Osteocyte (in vitro differentiated cells): ENCODE measurements at regions not wholly inside any gene's neighbourhood (a gene's known extent, or its start where the extent isn't known, plus 50 kb on each side); places are given as distances from the start of the nearest gene placed in this dataset.

Experiments used
- DNase-seq: peaks from one replicate; pipeline ENCODE4 v3.0.0; 2021; ENCODE audit warnings: mixed read lengths; ENCODE audit not compliant: unreplicated experiment; ENCODE audit errors: extremely low spot score
- H3K27ac Mint-ChIP-seq: one replicate; pipeline ENCODE4 v1.8.0; 2021; ENCODE audit warnings: mild to moderate bottlenecking, mixed read lengths; ENCODE audit not compliant: unreplicated experiment
- H3K27me3 Mint-ChIP-seq: one replicate; pipeline ENCODE4 v1.8.0; 2021; ENCODE audit warnings: mixed read lengths; ENCODE audit not compliant: unreplicated experiment
- H3K36me3 Mint-ChIP-seq: one replicate; pipeline ENCODE4 v1.8.0; 2021; ENCODE audit warnings: mixed read lengths; ENCODE audit not compliant: unreplicated experiment
- H3K4me1 Mint-ChIP-seq: one replicate; pipeline ENCODE4 v1.8.0; 2021; ENCODE audit warnings: mixed read lengths; ENCODE audit not compliant: unreplicated experiment
- H3K4me3 Mint-ChIP-seq: one replicate; pipeline ENCODE4 v1.8.0; 2021; ENCODE audit warnings: mild to moderate bottlenecking, moderate library complexity, mixed read lengths; ENCODE audit not compliant: unreplicated experiment
- H3K9me3 Mint-ChIP-seq: one replicate; pipeline ENCODE4 v1.8.0; 2021; ENCODE audit warnings: mixed read lengths; ENCODE audit not compliant: unreplicated experiment
- TF ChIP-seq, protein P1 (sequence below): fragments of 200-600 bp; sonication (generic); IDR thresholded peaks from 2 replicates; pipeline ENCODE4 v1.5.0; 2021; ENCODE audit warnings: antibody characterized with exemption, mild to moderate bottlenecking, moderate library complexity

DNA sequence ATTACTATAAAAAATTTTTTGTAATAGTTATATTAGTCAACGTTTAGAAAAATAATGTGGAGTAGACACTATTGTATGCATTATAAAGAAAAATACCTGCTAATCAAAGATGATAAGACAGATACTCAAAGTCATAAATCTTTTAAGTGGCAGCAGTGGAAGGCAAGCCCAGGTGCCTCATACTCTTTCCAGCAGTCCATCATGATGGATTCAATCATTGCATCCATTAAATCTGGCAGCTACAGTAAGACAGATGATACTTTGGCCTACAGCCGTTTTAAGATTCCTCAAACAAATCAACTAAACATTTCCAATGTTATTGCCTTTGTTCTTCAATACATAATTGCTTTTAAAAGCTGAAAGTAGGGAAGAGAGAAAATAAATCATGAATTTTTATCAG lies 1392.9 kb upstream of the NUDT12 start:
- Mint-ChIP-seq H3K4me1 (no peaks in the 10 kb centered on the region), H3K27ac (no peak overlapping the region), H3K27me3 (no peaks in the 10 kb centered on the region), H3K9me3 (peaks cover 18% of the 10 kb centered on the region), H3K4me3 (no peak overlapping the region), H3K36me3 (peaks cover 2% of the 10 kb centered on the region)
- TF ChIP-seq, protein P1, sequence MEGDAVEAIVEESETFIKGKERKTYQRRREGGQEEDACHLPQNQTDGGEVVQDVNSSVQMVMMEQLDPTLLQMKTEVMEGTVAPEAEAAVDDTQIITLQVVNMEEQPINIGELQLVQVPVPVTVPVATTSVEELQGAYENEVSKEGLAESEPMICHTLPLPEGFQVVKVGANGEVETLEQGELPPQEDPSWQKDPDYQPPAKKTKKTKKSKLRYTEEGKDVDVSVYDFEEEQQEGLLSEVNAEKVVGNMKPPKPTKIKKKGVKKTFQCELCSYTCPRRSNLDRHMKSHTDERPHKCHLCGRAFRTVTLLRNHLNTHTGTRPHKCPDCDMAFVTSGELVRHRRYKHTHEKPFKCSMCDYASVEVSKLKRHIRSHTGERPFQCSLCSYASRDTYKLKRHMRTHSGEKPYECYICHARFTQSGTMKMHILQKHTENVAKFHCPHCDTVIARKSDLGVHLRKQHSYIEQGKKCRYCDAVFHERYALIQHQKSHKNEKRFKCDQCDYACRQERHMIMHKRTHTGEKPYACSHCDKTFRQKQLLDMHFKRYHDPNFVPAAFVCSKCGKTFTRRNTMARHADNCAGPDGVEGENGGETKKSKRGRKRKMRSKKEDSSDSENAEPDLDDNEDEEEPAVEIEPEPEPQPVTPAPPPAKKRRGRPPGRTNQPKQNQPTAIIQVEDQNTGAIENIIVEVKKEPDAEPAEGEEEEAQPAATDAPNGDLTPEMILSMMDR, result no peak
- DNase-seq, result no peak

DNA sequence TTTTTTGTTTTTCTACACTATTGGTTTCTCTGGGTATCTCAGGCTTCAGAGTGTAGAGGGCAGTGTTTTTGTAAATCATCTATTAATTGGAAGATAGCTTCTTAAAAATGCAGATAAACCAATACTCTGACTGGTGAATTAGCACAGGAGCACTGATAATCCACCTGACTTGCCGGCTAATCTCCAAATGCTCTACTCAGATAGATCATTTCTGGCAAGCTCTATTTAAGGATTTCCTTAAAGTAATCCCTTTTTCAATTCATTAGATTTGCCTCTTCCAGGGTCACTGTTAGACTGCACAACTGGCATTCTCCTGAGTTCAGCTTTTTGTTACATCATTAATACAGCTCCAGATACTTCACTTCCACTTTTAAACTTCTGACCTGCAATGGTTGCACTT lies 1390.3 kb upstream of the NUDT12 start:
- Mint-ChIP-seq H3K4me3 (no peak overlapping the region), H3K27me3 (no peaks in the 10 kb centered on the region), H3K9me3 (no peaks in the 10 kb centered on the region), H3K4me1 (no peaks in the 10 kb centered on the region), H3K36me3 (no peaks in the 10 kb centered on the region), H3K27ac (no peak overlapping the region)
- TF ChIP-seq, protein P1, result no peak
- no peak for DNase-seq

DNA sequence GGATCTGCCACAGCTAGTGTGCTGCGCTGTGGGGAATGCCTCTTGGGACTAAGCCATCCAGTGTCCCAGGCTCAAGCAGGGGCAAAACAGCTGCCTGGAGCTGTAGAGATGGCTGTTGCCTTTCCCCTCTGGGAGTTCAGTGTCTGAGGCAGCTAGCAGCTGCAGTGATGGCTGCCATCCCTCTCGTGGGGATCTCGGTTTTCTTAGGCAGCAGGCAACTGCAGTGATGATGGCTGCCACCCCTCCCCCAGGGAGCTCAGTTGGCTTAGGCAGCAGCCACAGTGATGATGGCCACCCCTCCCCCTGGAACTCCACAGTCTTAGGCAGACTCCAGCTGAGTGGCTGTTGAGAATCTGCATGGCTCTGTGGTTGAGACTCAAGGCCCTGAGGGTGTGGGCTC lies 1389.2 kb upstream of the NUDT12 start:
- Mint-ChIP-seq H3K27me3 (no peaks in the 10 kb centered on the region), H3K9me3 (no peaks in the 10 kb centered on the region), H3K4me1 (no peaks in the 10 kb centered on the region), H3K36me3 (no peaks in the 10 kb centered on the region), H3K27ac (no peak overlapping the region), H3K4me3 (no peak overlapping the region)
- TF ChIP-seq, protein P1, result no peak
- no peak for DNase-seq

DNA sequence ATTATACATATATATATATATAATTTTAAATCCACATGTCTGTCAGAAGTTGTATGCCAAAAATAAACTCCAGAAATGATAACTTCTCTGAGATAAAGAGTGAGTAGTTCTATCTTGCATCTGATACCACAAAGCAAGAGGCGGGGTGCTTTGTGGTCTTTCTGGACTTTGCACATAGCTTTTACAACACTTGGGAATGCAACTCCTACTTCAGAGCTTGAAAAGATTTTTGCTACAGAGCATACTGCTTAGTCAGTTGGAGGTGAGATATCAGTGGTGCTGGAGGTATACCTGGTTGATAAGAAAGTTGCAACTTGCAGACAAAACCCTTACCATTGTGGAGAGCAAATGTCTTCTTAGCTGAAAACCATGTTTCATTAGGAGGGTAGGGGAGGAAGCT lies 1384.5 kb upstream of the NUDT12 start:
- H3K4me1 Mint-ChIP-seq, result no peaks in the 10 kb centered on the region
- H3K27me3 Mint-ChIP-seq, result no peaks in the 10 kb centered on the region
- DNase-seq, result no peak
- TF ChIP-seq, protein P1, result no peak
- H3K9me3 Mint-ChIP-seq, result peaks cover 4% of the 10 kb centered on the region
- no peaks in the 10 kb centered on the region for H3K36me3 Mint-ChIP-seq
- H3K27ac Mint-ChIP-seq, result no peak overlapping the region
- H3K4me3 Mint-ChIP-seq, result no peak overlapping the region

DNA sequence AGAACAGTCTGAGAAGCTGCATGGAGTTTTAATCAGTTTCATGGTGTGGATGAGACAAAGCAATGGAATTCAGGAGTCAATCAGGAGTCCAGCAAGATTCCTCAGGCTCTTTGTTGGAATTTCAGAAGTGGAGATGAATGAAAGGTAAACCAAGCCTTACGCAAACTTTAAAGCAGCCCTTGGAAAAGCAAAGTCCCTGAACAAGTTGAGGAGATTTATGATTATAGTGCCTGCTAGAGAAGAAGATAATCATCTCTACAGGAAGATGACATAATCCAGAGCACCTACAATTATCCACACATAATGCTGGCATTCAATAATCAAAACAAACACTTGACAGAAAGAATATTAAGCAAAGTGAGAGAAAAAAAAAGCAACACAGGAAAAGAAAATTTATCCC lies 1380.1 kb upstream of the NUDT12 start:
- H3K27ac Mint-ChIP-seq, result no peak overlapping the region
- no peak for DNase-seq
- peaks cover 2% of the 10 kb centered on the region for H3K27me3 Mint-ChIP-seq
- peaks cover 4% of the 10 kb centered on the region for H3K9me3 Mint-ChIP-seq
- TF ChIP-seq, protein P1, result no peak
- H3K36me3 Mint-ChIP-seq, result no peaks in the 10 kb centered on the region
- no peaks in the 10 kb centered on the region for H3K4me1 Mint-ChIP-seq
- H3K4me3 Mint-ChIP-seq, result no peak overlapping the region
